Mesothelial cell of epicardium (in vitro differentiated cells): ENCODE measurements at regions not wholly inside any gene's neighbourhood (a gene's known extent, or its start where the extent isn't known, plus 50 kb on each side); places are given as distances from the start of the nearest gene placed in this dataset.

Experiments
- DNase-seq, 2 experiments: peaks; one replicate each; pipeline ENCODE4 v3.0.0; 2021; ENCODE audit warnings: low spot score in 2 of 2; ENCODE audit not compliant: unreplicated experiment in 2 of 2
- H3K27ac Mint-ChIP-seq: 2 replicates; pipeline ENCODE4 v1.8.0; 2021; ENCODE audit warnings: mixed read lengths
- H3K27me3 Mint-ChIP-seq: 2 replicates; pipeline ENCODE4 v1.8.0; 2021; ENCODE audit warnings: low read depth, mixed read lengths
- H3K36me3 Mint-ChIP-seq: 2 replicates; pipeline ENCODE4 v1.8.0; 2021; ENCODE audit warnings: mixed read lengths
- H3K4me1 Mint-ChIP-seq: 2 replicates; pipeline ENCODE4 v1.8.0; 2021; ENCODE audit warnings: mixed read lengths
- H3K4me3 Mint-ChIP-seq: 2 replicates; pipeline ENCODE4 v1.8.0; 2021; ENCODE audit warnings: mild to moderate bottlenecking, moderate library complexity, mixed read lengths
- H3K9me3 Mint-ChIP-seq: 2 replicates; pipeline ENCODE4 v1.8.0; 2021; ENCODE audit warnings: mixed read lengths
- CTCF ChIP-seq: fragments of 200-600 bp; sonication (generic); IDR thresholded peaks from one replicate; pipeline ENCODE4 v1.5.0; 2021; ENCODE audit warnings: antibody characterized with exemption; ENCODE audit not compliant: unreplicated experiment

DNA sequence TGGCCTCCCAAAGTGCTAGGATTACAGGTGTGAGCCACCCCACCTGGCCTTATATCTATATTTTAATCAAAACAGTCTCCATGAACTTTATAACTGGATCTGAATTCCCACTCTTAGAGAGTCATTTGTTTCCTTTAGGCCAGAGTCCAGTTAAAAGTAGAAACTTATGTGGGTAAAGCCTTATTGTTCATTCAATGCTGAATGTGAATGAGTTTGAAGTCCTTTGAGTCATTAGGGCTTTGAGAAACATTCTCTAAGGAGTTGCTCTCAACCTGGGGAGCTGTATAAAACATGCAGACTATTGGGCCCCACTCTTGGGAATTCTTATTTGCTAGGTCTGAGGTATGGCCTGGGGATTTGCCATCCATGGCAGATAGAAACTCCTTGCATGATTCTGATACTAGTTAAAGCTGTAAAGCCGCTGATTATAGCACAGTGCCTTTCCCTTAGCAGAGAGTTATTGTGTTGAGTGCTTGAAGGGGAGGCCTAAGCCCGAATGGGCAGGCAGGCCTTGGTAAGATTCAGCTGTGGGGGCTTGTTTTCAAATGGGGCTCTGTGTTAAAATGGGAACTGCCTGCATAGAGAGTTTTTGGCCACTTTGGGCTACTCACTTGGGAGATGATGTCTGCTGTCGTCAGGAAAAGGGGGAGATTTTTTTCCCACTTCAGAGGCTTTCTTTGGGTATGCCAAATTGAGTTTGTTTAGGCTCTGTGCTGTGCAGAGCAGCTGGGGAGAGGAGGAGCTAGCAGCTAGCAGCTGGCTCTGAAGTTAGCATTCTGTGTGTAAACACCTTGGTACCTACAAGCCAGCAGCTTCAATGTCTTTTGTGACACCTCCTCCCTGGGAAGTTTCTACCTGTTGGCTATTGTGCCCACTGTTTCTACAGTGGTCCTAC, 117.5 kb downstream of the DACT1 start:
- H3K36me3 Mint-ChIP-seq = no peaks in the 10 kb centered on the region
- H3K27ac Mint-ChIP-seq = no peak overlapping the region
- H3K4me1 Mint-ChIP-seq = peaks cover 21% of the 10 kb centered on the region
- H3K4me3 Mint-ChIP-seq = no peak overlapping the region
- no peaks in the 10 kb centered on the region for H3K9me3 Mint-ChIP-seq
- DNase-seq = no peak
- H3K27me3 Mint-ChIP-seq = no peaks in the 10 kb centered on the region
- TF ChIP-seq CTCF = no peak

GRCh38 chr14:58760121-58760520, 122.4 kb downstream of the DACT1 start:
- no peak for TF ChIP-seq CTCF
- no peaks in the 10 kb centered on the region for H3K36me3 Mint-ChIP-seq
- no peak overlapping the region for H3K4me3 Mint-ChIP-seq
- no peak for DNase-seq
- H3K4me1 Mint-ChIP-seq = peaks cover 51% of the 10 kb centered on the region
- no peaks in the 10 kb centered on the region for H3K9me3 Mint-ChIP-seq
- H3K27me3 Mint-ChIP-seq = no peaks in the 10 kb centered on the region
- H3K27ac Mint-ChIP-seq = no peak overlapping the region

DNA sequence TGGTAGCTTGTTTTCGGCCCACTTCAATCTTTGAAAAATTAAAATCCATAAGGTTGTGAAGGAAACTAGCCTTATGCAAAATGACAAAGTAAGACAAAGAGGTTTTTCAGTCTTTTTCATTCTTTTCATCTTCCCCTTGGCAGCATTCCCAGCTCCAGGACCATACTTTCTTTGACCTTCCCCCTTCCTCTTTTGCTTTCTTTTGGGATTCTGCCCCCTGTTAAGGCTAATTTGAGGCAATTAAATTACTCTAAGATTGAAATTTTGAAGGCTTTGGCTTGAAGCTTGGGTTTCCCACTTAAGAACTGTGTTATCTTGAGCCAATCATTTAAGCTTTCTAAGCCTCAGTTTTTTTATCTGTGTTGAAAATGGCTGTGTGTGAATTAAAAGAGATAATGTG, 124.9 kb downstream of the DACT1 start:
- TF ChIP-seq CTCF = no peak
- Mint-ChIP-seq H3K36me3 (no peaks in the 10 kb centered on the region), H3K4me1 (peaks cover 59% of the 10 kb centered on the region), H3K27ac (peak overlapping the region; percentile 67), H3K4me3 (no peak overlapping the region), H3K27me3 (no peaks in the 10 kb centered on the region), H3K9me3 (no peaks in the 10 kb centered on the region)
- DNase-seq = no peak

GRCh38 chr14:58763210-58763609, 125.4 kb downstream of the DACT1 start:
- no peak for TF ChIP-seq CTCF
- DNase-seq = no peak
- Mint-ChIP-seq H3K27ac (peak overlapping the region; percentile 67), H3K4me3 (no peak overlapping the region), H3K9me3 (no peaks in the 10 kb centered on the region), H3K36me3 (no peaks in the 10 kb centered on the region), H3K4me1 (peaks cover 59% of the 10 kb centered on the region), H3K27me3 (no peaks in the 10 kb centered on the region)

- H3K36me3 Mint-ChIP-seq = no peaks in the 10 kb centered on the region
- H3K27ac Mint-ChIP-seq = peak overlapping the region; percentile 90
- no peaks in the 10 kb centered on the region for H3K27me3 Mint-ChIP-seq
- H3K9me3 Mint-ChIP-seq = no peaks in the 10 kb centered on the region
- peaks cover 70% of the 10 kb centered on the region for H3K4me1 Mint-ChIP-seq
- peak overlapping the region; percentile 5 for H3K4me3 Mint-ChIP-seq
- DNase-seq = no peak
- no peak for TF ChIP-seq CTCF
Observed at GRCh38 chr14:58765418-58765831, 127.7 kb downstream of the DACT1 start.
